GM12864 (cell line): ENCODE measurements at regions not wholly inside any gene's neighbourhood (a gene's known extent, or its start where the extent isn't known, plus 50 kb on each side); places are given as distances from the start of the nearest gene placed in this dataset.
"Not testable (repeated sequence)": the region's sequence is repeated elsewhere in the genome, so short reads cannot be mapped to it uniquely, and the experiment has no call there.

Experiments used
- DNase-seq: peaks from one replicate; pipeline ENCODE4 v3.0.0-alpha.2; 2011; ENCODE audit warnings: low read depth
- H3K4me3 ChIP-seq: 2 replicates; pipeline ENCODE4 v1.5.1; 2011; ENCODE audit warnings: mild to moderate bottlenecking, low read depth, low read length, control low read depth
- CTCF ChIP-seq: IDR thresholded peaks from 2 replicates; pipeline ENCODE4 v1.5.1; 2011; ENCODE audit warnings: low read depth, mild to moderate bottlenecking, moderate library complexity, low read length, control low read depth, inconsistent platforms; ENCODE audit errors: missing control alignments

GRCh38 chr5:68116868-68117411 lies 98.6 kb upstream of the PIK3R1 start:
- no peak for DNase-seq
- H3K4me3 ChIP-seq: no peak overlapping the region
- TF ChIP-seq CTCF: no peak

- no peak for DNase-seq
- no peak for TF ChIP-seq CTCF
- H3K4me3 ChIP-seq: no peak overlapping the region
Measured at GRCh38 chr5:68116408-68116807, 99.1 kb upstream of the PIK3R1 start.

- DNase-seq: peak; percentile 12
- no peak for TF ChIP-seq CTCF
- H3K4me3 ChIP-seq: no peak overlapping the region
Measured at GRCh38 chr5:68115584-68115983, 100.0 kb upstream of the PIK3R1 start.

- H3K4me3 ChIP-seq: no peak overlapping the region
- TF ChIP-seq CTCF: no peak
- DNase-seq: no peak
Measured at GRCh38 chr5:68114378-68115040, 101.0 kb upstream of the PIK3R1 start.

GRCh38 chr5:68112658-68113057 lies 102.9 kb upstream of the PIK3R1 start:
- H3K4me3 ChIP-seq: no peak overlapping the region
- TF ChIP-seq CTCF: no peak

GRCh38 chr5:68110894-68111293 lies 104.7 kb upstream of the PIK3R1 start:
- DNase-seq: no peak
- H3K4me3 ChIP-seq: no peak overlapping the region
- no peak for TF ChIP-seq CTCF

More at GRCh38 chr5:68112658-68113057, 102.9 kb upstream of the PIK3R1 start:
- DNase-seq: no peak

GRCh38 chr5:68110264-68110663 lies 105.3 kb upstream of the PIK3R1 start:
- no peak for TF ChIP-seq CTCF
- no peak overlapping the region for H3K4me3 ChIP-seq
- DNase-seq: no peak

- H3K4me3 ChIP-seq, DNase-seq: not testable (repeated sequence)
Measured at GRCh38 chr5:68104217-68104616, 111.3 kb upstream of the PIK3R1 start.

GRCh38 chr5:68103297-68103696 lies 112.3 kb upstream of the PIK3R1 start:
- H3K4me3 ChIP-seq, DNase-seq: not testable (repeated sequence)
